GF-D8 (cell line): ENCODE measurements at regions not wholly inside any gene's neighbourhood (a gene's known extent, or its start where the extent isn't known, plus 50 kb on each side); places are given as distances from the start of the nearest gene placed in this dataset.
"Not testable (repeated sequence)": the region's sequence is repeated elsewhere in the genome, so short reads cannot be mapped to it uniquely, and the experiment has no call there.

Experiments used
- DNase-seq: peaks from one replicate; lab custom pipeline; 2025; lab: John Stamatoyannopoulos, UW

GRCh38 chr3:25153136-25153535 is 274.9 kb upstream of the RARB start:
- no peak for DNase-seq

GRCh38 chr3:25153561-25153960 is 274.5 kb upstream of the RARB start:
- no peak for DNase-seq

GRCh38 chr3:25155652-25156471 is 272.2 kb upstream of the RARB start:
- no peak for DNase-seq

DNA sequence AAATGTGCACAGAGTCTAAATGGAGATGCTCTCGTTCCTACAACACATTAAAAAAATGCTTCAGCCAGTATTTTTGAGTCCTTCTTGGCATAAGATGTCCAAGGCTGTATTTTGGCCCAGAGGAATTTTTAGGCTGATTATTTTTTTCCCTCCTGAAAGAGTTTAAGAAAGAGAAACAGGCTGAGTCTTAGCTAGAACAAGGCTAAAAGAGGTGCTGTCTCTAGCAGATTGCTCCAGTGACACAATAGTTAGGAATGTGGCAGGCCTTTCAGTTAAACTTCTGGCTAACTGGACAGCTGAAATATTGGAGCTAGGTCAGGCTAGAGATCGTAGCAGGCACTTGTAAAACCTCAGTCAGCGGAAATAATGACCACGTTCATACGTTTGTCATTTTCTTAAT is 271.4 kb upstream of the RARB start:
- no peak for DNase-seq

GRCh38 chr3:25165306-25165705 is 262.8 kb upstream of the RARB start:
- DNase-seq, result no peak

- no peak for DNase-seq
Measured at GRCh38 chr3:25166016-25166415, 262.0 kb upstream of the RARB start.

GRCh38 chr3:25169151-25169550 is 258.9 kb upstream of the RARB start:
- DNase-seq, result no peak

DNA sequence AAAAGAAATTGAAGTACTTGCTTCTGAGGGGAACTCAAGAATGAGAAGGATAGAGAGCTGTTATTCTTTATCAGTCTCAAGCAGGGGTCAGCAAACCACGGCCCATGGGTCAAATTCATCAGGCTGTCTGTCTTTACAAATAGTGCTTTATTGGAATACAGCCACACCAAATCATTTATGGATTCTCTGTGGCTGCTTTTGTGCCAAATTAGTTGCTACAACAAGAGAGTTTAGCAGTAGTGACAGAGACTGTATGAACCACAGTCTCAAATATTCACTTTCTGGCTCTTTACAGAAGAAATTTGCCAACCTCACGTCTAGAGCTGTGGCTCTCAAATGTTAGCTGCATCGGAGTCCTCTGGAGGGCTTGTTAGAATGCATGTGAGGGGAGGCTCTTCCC is 258.0 kb upstream of the RARB start:
- DNase-seq, result no peak

- no peak for DNase-seq
Measured at GRCh38 chr3:25171118-25171807, 256.8 kb upstream of the RARB start.

GRCh38 chr3:25171897-25172296 is 256.2 kb upstream of the RARB start:
- no peak for DNase-seq

DNA sequence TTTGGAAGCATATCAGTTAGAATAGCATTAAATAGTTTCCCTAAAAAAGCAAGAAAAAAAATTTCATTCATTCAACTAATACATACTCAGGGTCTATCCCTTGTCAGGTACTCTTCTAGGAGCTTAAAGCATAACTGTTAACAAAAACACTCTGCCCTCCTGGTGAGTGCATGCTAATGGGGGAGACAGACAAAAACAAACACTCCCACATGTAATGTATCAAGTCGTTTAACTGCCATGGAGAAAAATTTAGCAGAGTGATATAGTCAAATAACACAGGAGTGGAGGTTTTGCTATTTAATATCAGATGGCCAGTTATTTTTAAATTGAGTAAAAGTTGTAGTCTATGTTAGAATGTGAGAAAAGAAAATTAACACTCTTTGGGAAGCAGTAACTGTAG is 254.5 kb upstream of the RARB start:
- no peak for DNase-seq

GRCh38 chr3:25174251-25174650 is 253.8 kb upstream of the RARB start:
- DNase-seq, result no peak

DNA sequence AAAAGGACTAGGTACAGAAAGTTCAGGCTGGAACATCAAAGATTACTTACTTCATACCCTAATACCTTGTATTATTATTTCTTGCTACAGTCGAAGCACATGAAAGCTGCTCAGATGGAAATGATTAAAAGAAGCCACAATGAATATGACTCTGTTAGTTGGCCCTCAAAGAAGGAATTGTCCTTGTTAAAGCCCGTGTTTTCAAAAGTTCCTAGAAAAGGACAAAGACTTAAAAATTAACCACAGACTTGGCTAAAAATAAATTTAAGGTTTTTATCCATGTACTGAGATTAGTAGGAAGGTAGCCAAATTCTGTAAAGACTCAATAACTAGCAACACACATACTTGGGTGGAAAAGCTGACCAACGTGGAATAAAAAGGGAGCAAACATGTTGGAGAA is 251.0 kb upstream of the RARB start:
- DNase-seq, result no peak

GRCh38 chr3:25178672-25179071 is 249.4 kb upstream of the RARB start:
- DNase-seq, result no peak

DNA sequence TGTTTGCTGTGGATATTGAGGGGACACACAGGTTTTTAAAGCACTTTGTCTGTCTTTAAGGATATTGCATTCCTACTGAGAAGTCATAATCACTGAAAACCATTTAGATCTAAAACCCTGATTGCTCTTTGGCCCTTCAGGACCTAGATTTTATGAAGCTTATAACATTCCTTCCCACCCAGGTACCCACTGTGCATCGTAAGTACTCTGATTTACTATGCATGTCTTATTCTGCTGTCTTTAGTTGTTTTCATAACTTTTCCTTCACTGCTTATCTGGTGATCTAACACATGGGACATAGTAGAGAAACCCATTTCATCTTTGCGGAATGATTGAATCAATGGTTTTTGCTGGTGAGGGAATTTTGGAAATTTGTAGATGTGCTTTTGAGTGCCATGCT is 247.0 kb upstream of the RARB start:
- no peak for DNase-seq

DNA sequence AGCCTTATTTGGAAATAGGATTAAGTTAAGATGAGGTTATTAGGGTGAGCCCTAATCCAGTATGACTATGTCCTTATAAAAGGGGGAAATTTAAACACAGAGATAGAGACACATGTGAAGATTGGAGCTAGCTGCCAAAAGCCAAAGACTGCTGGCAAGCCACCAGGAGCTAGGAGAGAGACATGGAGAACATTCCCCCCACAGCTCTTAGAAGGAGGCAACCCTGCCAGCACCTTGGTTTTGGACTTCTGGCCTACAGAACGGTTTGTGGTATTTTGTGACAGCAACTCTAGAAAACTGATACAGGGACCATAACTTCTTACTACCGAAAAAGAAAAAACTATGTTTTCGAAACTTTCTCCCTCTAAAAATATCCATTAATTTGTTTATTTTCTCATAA is 245.3 kb upstream of the RARB start:
- DNase-seq, result no peak

DNA sequence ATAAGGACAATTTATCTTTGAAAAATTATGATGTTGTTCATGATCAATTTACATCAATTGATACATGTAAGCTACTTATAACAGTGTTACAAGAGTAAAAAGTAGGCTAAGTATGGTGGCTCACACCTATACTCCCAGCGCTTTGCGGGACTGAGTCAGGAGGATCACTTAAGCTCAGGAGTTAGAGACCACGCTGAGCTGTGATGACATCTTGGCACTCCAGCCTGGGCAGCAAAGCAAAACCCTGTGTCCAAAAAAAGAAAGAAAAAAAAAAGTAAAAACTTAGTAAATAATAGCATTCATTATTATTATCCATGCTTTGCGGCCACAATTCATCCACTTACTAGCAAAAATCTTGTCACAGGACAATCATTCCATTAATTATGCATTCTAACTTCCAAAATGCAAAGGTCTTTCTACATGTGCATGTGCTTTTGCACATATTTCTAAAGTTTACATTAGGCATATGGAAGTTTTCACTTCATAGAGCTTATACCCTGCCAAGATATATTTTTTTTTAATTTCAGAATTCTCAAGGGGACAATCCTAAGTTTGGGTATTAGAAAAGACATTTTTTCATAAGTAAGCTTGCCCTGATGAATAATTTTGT is 243.3 kb upstream of the RARB start:
- DNase-seq, result no peak

DNA sequence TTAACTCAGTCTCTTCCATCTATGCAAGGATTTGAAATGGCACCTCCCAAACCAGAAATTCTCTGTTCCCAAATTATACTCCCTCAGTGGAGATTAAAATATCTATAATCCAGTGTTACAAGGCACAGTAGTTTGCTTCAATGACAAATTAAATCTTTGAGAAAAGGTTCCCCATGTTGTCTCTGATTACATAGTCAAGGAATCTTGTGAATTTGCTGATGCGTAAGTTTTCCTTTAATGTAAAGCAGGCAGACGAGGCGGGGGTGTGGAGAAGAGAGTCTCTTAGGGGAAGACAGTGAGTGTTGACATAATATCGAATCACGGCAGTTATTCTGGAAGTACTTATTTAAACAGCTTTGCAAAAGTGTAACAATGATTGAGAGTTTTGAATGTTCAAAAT is 236.4 kb upstream of the RARB start:
- no peak for DNase-seq

DNA sequence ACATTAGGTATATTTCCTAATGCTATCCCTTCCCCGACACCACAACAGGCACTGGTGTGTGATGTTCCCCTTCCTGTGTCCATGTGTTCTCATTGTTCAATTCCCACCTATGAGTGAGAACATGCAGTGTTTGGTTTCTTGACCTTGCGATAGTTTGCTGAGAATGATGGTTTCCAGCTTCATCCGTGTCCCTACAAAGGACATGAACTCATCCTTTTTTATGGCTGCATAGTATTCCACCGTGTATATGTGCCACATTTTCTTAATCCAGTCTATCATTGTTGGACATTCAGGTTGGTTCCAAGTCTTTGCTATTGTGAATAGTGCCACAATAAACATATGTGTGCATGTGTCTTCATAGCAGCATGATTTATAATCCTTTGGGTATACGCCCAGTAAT is 228.5 kb upstream of the RARB start:
- DNase-seq, result not testable (repeated sequence)

DNA sequence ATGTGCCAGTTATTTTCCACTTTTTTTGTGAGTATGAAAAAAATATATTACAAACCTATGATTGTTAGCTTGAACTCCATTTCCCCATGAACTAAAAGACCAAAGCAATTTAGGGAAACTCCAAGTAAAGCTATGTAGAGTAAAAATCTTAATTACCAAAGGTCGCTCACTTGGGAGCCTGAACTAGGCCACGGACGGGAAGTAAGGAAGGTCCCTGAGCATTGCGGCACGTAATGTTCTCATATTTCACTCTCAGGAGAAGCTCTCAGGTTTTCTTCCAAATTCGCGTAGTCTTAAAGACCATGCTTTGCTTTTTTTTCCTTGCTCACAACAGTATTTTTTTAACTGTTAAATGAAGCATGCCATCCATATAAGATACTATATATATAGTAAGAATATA is 215.3 kb upstream of the RARB start:
- DNase-seq, result no peak

DNA sequence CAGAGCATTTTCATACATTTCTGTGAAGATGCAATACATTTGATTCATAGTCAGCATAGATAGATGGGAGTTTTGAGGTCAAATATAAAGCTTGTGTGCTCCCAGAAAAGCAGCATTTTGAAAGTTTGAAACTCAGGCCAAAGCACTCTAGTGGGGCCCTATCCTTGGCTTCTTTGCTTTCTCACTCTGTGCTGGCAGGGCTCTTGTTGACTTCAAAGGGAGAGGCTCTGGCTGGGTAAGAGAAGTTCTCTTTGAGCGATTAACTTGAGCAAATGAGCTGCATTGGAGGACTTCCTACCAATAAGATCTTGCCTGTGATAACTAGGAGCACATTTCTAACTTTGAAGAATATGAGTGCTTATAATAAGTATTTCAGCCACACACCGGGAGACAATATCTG is 214.0 kb upstream of the RARB start:
- DNase-seq, result no peak

GRCh38 chr3:25218362-25218761 is 209.7 kb upstream of the RARB start:
- DNase-seq, result no peak

DNA sequence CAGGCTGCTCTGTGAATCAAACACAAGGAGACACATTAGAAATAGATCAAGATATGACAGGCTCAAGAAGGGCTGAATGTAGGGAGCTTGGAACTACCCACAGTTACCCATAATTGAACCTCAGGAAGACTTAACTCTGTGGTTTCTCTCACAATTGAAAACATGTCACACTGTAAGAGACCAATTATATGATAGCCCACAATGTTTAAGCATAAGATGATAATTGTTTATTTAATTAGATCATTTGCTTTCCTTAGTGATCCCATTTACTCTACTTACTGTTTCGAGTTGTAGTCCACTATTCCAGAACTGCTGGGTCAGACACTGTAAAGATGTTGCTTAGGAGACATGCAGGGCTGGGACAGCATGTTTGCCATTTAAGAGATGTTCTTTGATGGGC is 201.3 kb upstream of the RARB start:
- DNase-seq, result no peak
